ENCODE measurements at regions not wholly inside any gene's neighbourhood (a gene's known extent, or its start where the extent isn't known, plus 50 kb on each side); places are given as distances from the start of the nearest gene placed in this dataset.

GRCh38 chr16:60491273-60491672 is 1545.0 kb downstream of the CDH8 start:
- H3K4me3 ChIP-seq (replicated peaks in 1 of 2; ENCODE audit: low read depth in 2 of 2, low read length in 2 of 2): no peak overlapping the region
- TF ChIP-seq CTCF (IDR thresholded peaks at IDR 0.05; ENCODE audit: low read depth, low read length): no peak
- DNase-seq (ENCODE audit: low read depth in 2 of 2): no peak

- no peak overlapping the region for H3K4me3 ChIP-seq (replicated peaks in 1 of 2; ENCODE audit: low read depth in 2 of 2, low read length in 2 of 2)
- no peak for DNase-seq (ENCODE audit: low read depth in 2 of 2)
- no peak for TF ChIP-seq CTCF (IDR thresholded peaks at IDR 0.05; ENCODE audit: low read depth, low read length)
Measured at GRCh38 chr16:60485872-60486489, 1550.3 kb downstream of the CDH8 start.

GRCh38 chr16:60484901-60485300 is 1551.3 kb downstream of the CDH8 start:
- no peak for DNase-seq (ENCODE audit: low read depth in 2 of 2)
- no peak for TF ChIP-seq CTCF (IDR thresholded peaks at IDR 0.05; ENCODE audit: low read depth, low read length)
- H3K4me3 ChIP-seq (replicated peaks in 1 of 2; ENCODE audit: low read depth in 2 of 2, low read length in 2 of 2): no peak overlapping the region

- TF ChIP-seq CTCF (IDR thresholded peaks at IDR 0.05; ENCODE audit: low read depth, low read length): no peak
- H3K4me3 ChIP-seq (replicated peaks in 1 of 2; ENCODE audit: low read depth in 2 of 2, low read length in 2 of 2): no peak overlapping the region
- no peak for DNase-seq (ENCODE audit: low read depth in 2 of 2)
Measured at GRCh38 chr16:60481591-60481990, 1554.6 kb downstream of the CDH8 start.

- TF ChIP-seq CTCF (IDR thresholded peaks at IDR 0.05; ENCODE audit: low read depth, low read length): no peak
- H3K4me3 ChIP-seq (replicated peaks in 1 of 2; ENCODE audit: low read depth in 2 of 2, low read length in 2 of 2): no peak overlapping the region
- DNase-seq (ENCODE audit: low read depth in 2 of 2): no peak
Measured at GRCh38 chr16:60478810-60479209, 1557.4 kb downstream of the CDH8 start.

GRCh38 chr16:60463986-60464385 is 1572.3 kb downstream of the CDH8 start:
- TF ChIP-seq CTCF (IDR thresholded peaks at IDR 0.05; ENCODE audit: low read depth, low read length): no peak
- no peak overlapping the region for H3K4me3 ChIP-seq (replicated peaks in 1 of 2; ENCODE audit: low read depth in 2 of 2, low read length in 2 of 2)
- DNase-seq (ENCODE audit: low read depth in 2 of 2): no peak

GRCh38 chr16:60459463-60459862 is 1576.8 kb downstream of the CDH8 start:
- no peak for DNase-seq (ENCODE audit: low read depth in 2 of 2)
- no peak overlapping the region for H3K4me3 ChIP-seq (replicated peaks in 1 of 2; ENCODE audit: low read depth in 2 of 2, low read length in 2 of 2)
- TF ChIP-seq CTCF (IDR thresholded peaks at IDR 0.05; ENCODE audit: low read depth, low read length): no peak
